Right renal pelvis (tissue), 4 donors: ENCODE measurements at regions not wholly inside any gene's neighbourhood (a gene's known extent, or its start where the extent isn't known, plus 50 kb on each side); places are given as distances from the start of the nearest gene placed in this dataset.
"Not testable (repeated sequence)": the region's sequence is repeated elsewhere in the genome, so short reads cannot be mapped to it uniquely, and the experiment has no call there.

Experiments
- DNase-seq, 4 donors: peaks; one replicate each; pipeline ENCODE4 v3.0.0-alpha.2; 2013; ENCODE audit warnings: low read depth in 4 of 4, low spot score in 3 of 4, missing footprints in 1 of 4

- DNase-seq: not testable (repeated sequence)
These were observed 59.0 kb upstream of the NUTM2F start for GRCh38 chr9:94387338-94388010.

DNA sequence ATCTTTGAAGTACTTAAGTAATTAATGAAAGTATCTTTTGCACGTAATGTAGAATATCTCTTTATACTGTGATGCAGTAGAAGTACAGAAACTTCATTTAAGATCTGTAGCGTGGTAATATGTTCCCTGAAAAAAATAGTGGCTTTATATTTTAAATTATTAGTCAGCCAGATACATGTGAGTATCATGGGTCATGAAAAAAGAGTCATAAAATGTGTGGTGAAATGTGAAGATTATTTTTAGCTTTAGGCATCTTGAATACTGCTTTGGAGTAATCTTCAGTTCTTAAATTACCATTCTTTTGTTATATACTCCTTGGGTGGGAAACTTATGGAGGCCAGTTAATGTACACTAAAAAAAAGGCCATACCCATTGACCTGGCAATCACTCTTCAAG is 59.6 kb upstream of the NUTM2F start:
- DNase-seq: not testable (repeated sequence)

DNA sequence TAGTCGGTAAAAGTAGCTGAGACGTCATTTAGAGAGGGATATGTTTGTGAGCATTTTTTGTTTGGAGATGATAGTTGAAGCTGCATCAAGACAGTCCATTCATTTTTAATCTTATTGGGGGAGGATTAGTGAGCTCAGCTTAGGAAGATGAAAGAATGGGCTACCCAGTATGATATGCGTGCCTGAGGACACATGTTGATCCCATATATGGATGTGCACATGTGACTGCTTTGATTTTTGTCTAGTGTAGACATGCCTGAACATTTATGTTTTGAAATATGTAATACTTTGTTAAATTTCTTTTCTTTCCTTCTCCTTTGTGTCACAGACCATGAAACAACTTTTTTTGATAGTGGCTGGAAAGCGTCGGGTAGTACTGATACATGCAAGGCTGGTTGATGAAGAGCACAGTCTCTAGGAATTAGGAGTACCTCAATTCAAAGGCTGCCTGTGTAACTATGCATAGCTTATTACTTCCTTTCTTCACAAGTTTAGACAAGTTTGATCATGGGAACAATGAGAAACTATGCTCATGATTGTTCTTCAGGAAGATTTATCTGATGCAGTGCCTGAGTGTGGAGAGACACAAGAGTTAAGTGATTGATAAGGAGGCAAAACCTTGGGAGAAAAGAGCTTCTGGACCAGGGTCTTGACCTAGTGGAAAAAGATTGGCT is 62.1 kb upstream of the NUTM2F start:
- DNase-seq: not testable (repeated sequence)

- not testable (repeated sequence) for DNase-seq
These were observed 64.7 kb upstream of the NUTM2F start for GRCh38 chr9:94392971-94393624.

DNA sequence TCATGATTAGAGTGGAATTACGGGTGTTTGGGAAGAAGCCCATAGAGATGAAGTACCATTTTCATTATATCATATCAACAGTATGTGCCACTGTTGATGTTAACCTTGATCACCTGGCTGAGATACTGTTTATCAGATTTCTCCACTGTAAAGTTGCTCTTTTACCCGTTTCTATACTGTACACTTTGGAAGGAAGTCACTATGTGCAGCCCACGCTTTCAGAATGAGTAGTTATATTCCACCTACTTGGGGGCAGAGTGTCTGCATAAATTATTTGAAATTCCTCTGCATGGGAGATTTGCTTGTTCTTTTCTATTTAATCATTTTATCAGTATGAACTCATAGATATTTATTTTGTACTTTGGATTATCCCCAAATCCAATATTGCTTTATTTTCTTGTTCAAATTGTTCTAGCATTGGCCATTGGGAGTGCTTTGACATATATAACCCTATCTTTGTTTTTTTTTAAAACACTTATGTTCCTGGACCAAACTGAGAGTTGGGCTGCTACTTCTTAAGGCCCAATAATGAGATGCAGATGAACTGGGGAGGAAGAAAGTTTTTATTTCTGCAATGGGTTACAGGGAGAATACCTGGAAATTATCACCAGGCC is 69.4 kb upstream of the NUTM2F start:
- DNase-seq: not testable (repeated sequence)

DNA sequence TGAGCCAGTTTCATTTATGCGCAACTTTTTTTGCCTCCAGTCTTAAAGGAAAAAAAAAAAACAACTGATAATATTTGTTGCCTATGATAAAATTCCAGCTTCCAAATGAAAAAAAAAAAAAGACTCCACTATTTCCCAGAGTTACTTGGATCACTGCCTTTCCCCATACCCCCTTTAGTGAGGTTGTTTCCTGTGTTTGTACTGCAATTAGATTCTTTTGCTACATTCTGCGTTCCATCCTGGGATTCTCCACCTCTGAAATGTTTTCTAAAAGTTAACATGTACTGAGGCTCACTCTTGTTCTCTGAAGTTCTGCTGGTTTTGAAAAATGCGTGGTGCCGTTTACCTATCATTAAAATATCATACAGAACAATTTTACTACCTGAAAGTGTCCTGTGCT is 72.0 kb upstream of the NUTM2F start:
- DNase-seq: not testable (repeated sequence)

DNA sequence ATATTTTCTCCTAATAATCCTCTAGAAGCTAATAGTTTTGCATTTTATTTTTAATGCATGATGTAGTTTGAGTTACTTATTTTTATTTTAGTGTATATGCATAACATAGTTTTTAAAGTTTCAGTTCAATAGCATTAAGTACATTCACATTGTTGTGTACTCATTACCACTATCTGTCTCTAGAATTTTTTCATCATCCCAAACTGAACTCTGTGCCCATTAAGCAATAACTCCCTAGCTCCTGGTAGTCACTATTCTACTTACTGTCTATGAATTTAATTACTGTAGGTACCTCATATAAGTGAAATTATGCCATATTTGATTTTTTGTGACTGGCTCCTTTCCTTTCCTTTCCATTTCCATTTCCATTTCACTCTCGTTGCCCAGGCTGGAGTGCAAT is 74.4 kb upstream of the NUTM2F start:
- not testable (repeated sequence) for DNase-seq

GRCh38 chr9:94403571-94403970 is 75.1 kb upstream of the NUTM2F start:
- not testable (repeated sequence) for DNase-seq

GRCh38 chr9:94413665-94414064 is 85.2 kb upstream of the NUTM2F start:
- not testable (repeated sequence) for DNase-seq

- not testable (repeated sequence) for DNase-seq
These were observed 86.7 kb upstream of the NUTM2F start for GRCh38 chr9:94415111-94415510.

GRCh38 chr9:94420098-94420497 is 91.7 kb upstream of the NUTM2F start:
- DNase-seq: not testable (repeated sequence)

DNA sequence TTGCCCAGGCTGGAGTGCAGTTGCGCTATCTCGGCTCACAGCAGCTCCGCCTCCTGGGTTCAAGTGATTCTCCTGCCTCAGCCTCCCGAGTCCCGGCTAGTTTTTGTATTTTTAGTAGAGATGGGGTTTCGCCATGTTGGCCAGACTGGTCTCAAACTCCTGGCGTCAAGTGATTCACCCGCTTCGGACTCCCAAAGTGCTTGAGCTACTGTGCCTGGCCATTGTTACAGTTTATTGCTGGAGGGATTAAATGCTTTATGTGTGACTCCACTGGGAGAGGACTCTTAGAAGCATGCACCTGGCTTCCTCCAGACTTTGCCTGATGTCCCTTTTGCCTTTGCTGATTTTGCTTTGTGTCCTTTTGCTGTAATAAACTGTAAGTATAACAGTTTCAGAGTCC is 93.5 kb upstream of the NUTM2F start:
- not testable (repeated sequence) for DNase-seq

DNA sequence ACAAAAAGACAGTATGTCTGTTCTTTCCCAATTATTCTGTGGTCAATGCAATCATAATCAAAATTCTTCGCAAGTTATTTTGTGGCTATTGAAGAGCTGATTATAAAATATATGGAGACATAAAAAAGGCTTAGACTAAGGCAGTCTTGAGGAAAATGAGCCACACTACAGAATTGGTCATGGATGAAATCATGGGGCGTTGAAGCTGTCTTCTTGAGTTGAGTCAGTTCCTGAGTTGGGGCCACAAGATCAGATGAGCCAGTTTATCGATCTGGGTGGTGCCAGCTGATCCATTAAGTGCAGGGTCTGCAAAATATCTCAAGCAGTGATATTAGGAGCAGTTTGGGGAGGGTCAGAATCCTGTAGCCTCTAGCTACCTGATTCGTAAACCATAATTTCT is 96.9 kb upstream of the NUTM2F start:
- not testable (repeated sequence) for DNase-seq

DNA sequence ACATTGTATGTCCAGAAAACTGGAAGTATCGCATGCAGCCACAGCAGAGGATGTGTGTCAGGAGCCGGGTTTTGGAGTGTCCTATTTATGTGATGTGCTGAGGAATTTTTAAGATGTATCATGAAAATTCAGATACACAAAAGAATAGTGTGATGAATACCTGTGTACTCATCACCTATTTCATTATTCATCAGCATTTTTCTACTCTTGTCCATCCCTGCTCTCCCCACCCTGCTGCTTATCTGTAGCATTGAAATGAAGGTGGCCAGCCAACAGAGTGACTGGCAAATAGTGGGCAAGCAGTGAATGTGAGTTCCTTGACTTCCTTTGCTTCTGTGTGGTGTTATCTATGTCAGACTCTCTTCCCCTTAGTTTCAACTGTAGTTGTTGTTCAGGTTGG is 108.7 kb upstream of the NUTM2F start:
- not testable (repeated sequence) for DNase-seq

DNA sequence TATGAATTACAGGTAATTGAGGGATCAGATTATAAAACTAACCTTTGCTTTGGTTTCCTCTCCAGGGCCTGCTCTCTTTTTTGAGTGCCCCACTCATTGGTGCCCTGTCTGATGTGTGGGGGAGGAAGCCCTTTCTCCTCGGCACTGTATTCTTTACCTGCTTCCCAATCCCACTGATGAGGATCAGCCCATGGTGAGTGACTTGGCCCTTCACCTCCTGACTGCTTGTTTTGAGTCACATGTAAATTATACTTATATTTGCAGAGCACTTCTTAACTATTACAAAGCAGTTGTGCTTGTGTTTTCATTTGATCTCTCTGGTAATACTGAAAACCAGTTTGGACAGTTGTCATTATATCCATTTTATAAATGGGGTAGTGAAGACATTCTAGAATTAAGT is 109.9 kb upstream of the NUTM2F start:
- DNase-seq: not testable (repeated sequence)

GRCh38 chr9:94441146-94441545 is 112.7 kb upstream of the NUTM2F start:
- DNase-seq: not testable (repeated sequence)

- no peak for DNase-seq
These were observed 113.1 kb upstream of the PCAT7 start for GRCh38 chr9:94441796-94442195.

DNA sequence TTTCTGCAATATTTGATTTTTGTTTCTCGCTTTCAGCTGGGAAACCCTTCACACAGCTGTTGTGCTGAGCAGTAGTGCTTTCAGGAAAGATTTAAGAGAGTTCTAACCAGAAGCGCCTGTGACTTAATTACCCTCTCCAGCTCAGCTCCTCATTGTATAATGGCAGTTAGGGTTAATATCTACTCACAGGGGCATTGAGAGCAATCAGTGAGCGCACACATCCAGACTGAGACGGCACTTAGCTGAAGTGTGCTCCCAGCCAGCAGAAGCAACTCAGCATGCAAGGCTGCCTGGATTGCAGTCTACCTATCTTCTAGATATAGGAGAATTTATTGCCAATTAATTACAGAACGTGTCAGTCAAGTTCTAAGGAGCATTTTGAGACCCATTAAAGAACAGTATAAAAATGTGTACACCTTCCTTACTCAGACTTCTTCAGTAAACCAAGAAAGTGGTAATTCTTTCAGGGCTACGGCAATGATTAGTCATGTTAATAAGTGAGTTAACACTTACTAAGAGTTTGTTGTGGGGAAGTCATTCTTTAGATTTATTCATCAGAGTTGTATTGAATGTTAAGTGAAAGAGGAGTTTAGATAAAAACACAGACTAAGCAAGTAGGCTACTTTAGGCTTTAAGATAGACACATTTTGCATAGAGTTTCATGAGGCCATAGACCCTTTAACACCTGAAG is 111.7 kb upstream of the PCAT7 start:
- DNase-seq: no peak

- no peak for DNase-seq
These were observed 109.0 kb upstream of the PCAT7 start for GRCh38 chr9:94445863-94446262.

GRCh38 chr9:94449486-94449885 is 105.4 kb upstream of the PCAT7 start:
- no peak for DNase-seq

DNA sequence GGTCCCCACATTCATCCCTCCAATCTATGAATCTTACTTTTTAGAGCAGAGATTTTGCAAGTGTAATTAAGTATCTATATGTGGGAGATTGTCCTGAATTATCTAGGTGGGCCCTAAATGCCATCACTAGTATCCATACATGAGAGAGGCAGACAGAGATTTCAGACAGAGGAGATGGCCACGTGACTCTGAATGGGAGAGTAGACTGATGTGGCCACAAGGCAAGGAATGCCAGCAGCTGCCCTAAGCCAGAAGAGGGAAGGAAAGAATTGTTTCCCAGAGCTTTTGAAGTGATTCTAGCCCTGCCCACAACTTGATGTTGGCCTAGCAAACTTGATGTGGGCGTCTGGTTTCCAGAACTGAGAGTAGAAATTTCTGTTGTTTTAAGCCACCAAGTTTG is 90.1 kb upstream of the PCAT7 start:
- no peak for DNase-seq
